WERI-Rb-1 (cell line): ENCODE measurements at regions not wholly inside any gene's neighbourhood (a gene's known extent, or its start where the extent isn't known, plus 50 kb on each side); places are given as distances from the start of the nearest gene placed in this dataset.

Experiments used
- DNase-seq: peaks from one replicate; pipeline ENCODE4 v3.0.0-alpha.2; 2020
- H3K27ac ChIP-seq: fragments of 250-450 bp; sonication (Bioruptor Pico); 2 replicates; pipeline ENCODE4 v1.5.1; 2020; ENCODE audit warnings: mild to moderate bottlenecking, moderate library complexity
- H3K27me3 ChIP-seq: fragments of 250-450 bp; sonication (Bioruptor Pico); 2 replicates; pipeline ENCODE4 v1.5.1; 2021; ENCODE audit warnings: mild to moderate bottlenecking, low read depth, moderate library complexity; ENCODE audit not compliant: insufficient read depth, severe bottlenecking
- H3K36me3 ChIP-seq: fragments of 250-450 bp; sonication (Bioruptor Pico); 2 replicates; pipeline ENCODE4 v1.5.1; 2020; ENCODE audit warnings: mild to moderate bottlenecking, moderate library complexity
- H3K4me3 ChIP-seq: 2 replicates; pipeline ENCODE4 v1.5.1; 2011; ENCODE audit warnings: low read depth, mild to moderate bottlenecking, control low read depth, low read length
- H3K9me3 ChIP-seq: fragments of 250-450 bp; sonication (Bioruptor Pico); 2 replicates; pipeline ENCODE4 v1.5.1; 2021; ENCODE audit warnings: mild to moderate bottlenecking, moderate library complexity; ENCODE audit not compliant: severe bottlenecking
- TF ChIP-seq, protein P1 (sequence below): IDR thresholded peaks from 2 replicates; pipeline ENCODE4 v1.5.1; 2011; ENCODE audit warnings: low read depth, mild to moderate bottlenecking, control low read depth, inconsistent platforms, low read length

DNA sequence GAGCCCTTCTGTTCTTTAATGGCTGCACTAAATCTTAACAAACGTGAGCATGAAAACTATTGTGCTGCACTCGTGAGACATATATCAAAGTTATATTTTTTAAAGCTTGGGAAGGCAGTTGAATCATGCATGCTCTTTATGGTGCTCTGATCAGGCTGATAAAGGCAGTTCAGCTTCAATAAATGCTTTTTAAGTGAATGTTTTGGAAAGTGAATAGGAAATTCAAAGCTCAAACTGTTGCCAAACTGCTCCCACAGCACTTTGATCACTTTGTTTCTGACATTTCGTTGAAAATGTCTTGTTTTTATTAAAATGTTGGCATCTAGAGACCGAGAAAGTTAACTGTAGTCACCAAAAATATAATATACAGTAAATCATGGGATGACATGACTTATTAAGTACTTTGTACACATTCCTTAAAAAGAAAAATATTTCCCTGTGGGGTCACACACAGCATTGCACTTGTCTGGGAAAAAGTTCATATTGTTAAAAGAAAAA lies 625.7 kb upstream of the PCDH9 start:
- TF ChIP-seq, protein P1, sequence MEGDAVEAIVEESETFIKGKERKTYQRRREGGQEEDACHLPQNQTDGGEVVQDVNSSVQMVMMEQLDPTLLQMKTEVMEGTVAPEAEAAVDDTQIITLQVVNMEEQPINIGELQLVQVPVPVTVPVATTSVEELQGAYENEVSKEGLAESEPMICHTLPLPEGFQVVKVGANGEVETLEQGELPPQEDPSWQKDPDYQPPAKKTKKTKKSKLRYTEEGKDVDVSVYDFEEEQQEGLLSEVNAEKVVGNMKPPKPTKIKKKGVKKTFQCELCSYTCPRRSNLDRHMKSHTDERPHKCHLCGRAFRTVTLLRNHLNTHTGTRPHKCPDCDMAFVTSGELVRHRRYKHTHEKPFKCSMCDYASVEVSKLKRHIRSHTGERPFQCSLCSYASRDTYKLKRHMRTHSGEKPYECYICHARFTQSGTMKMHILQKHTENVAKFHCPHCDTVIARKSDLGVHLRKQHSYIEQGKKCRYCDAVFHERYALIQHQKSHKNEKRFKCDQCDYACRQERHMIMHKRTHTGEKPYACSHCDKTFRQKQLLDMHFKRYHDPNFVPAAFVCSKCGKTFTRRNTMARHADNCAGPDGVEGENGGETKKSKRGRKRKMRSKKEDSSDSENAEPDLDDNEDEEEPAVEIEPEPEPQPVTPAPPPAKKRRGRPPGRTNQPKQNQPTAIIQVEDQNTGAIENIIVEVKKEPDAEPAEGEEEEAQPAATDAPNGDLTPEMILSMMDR, result no peak
- Histone ChIP-seq H3K4me3 (no peak overlapping the region), H3K27me3 (no peaks in the 10 kb centered on the region), H3K27ac (no peak overlapping the region), H3K36me3 (no peaks in the 10 kb centered on the region), H3K9me3 (no peaks in the 10 kb centered on the region)
- no peak for DNase-seq

DNA sequence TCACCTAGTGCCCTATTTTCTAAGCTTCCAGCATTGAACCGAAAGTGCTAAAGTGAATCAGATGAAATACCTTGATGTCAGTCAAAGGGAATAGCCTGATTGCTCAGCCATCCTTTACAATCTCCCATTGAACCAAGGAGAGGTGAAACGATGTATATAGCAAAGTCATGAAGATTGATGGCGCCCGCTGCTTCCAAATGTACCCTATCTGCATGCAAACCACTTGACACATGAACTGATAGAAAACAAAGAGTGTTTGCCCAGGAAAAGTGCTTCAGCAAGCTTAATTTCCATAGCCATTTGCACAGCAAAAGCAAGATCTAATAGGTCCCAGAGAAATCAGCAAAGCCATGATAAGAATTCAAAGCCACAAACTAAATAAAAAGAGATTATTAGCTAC lies 624.9 kb upstream of the PCDH9 start:
- Histone ChIP-seq H3K36me3 (no peaks in the 10 kb centered on the region), H3K27ac (no peak overlapping the region), H3K4me3 (no peak overlapping the region), H3K9me3 (no peaks in the 10 kb centered on the region), H3K27me3 (no peaks in the 10 kb centered on the region)
- TF ChIP-seq, protein P1, result no peak
- DNase-seq, result no peak

DNA sequence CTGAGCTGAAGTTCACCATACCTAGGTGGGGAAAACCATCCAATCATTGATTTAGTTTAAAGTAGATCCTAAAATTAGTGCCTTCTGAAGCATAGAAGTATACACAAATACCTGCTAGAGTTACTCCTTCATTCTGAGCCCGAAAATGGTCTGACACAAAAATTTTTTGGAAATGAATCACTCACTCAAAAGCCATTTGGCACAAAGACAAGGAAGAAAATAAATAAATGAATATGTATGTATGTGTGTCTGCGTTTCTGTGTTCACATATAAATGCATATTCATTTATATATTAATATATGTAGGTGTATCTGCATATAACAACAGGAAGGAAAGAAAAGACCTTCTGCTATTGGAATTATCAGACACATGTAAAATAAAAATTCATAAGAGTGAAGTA lies 614.4 kb upstream of the PCDH9 start:
- Histone ChIP-seq H3K27me3 (no peaks in the 10 kb centered on the region), H3K36me3 (no peaks in the 10 kb centered on the region), H3K27ac (no peak overlapping the region), H3K4me3 (no peak overlapping the region), H3K9me3 (no peaks in the 10 kb centered on the region)
- no peak for DNase-seq
- TF ChIP-seq, protein P1, result no peak

DNA sequence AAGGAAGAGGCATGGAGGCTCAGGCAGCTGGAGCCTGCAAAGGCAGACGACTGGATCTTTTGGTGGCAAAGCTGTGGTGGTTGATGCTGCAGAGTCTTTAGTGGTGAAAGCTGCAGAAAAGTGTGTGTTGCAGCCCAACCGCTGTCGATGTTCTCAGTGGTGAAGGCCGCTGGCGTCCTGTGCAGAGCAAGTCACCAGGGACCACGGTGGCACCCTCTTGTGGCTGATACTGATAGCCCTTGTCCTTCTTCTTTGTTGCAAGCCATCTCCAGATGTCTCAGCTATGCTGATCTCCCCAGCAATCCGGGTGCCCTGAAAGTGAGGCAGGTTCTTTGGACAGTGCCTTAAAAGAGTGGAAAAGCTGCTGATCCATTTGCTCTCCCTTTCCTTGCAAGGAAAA lies 610.9 kb upstream of the PCDH9 start:
- H3K27ac ChIP-seq, result no peak overlapping the region
- no peaks in the 10 kb centered on the region for H3K9me3 ChIP-seq
- TF ChIP-seq, protein P1, result no peak
- no peaks in the 10 kb centered on the region for H3K36me3 ChIP-seq
- no peaks in the 10 kb centered on the region for H3K27me3 ChIP-seq
- no peak for DNase-seq
- H3K4me3 ChIP-seq, result no peak overlapping the region

DNA sequence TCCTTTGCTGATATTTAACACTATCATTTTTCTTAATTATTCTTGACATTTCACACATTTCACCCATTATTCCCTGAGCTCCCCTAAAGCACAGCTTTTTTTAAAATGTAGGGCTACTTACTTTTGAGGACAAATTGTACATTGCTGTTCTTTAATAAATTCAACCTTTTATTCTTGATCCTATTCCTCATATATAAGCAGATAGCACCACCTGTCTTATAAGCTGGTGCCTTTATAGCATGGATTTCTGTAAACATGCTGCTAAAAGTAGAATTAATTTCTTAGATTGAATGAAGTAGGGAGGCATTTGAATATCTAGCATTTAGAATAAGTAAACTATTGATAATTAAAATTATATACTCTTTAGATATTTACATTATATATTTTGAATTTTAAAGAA lies 603.4 kb upstream of the PCDH9 start:
- no peaks in the 10 kb centered on the region for H3K27me3 ChIP-seq
- DNase-seq, result no peak
- no peaks in the 10 kb centered on the region for H3K36me3 ChIP-seq
- no peak overlapping the region for H3K27ac ChIP-seq
- H3K9me3 ChIP-seq, result no peaks in the 10 kb centered on the region
- TF ChIP-seq, protein P1, result no peak
- H3K4me3 ChIP-seq, result no peak overlapping the region

DNA sequence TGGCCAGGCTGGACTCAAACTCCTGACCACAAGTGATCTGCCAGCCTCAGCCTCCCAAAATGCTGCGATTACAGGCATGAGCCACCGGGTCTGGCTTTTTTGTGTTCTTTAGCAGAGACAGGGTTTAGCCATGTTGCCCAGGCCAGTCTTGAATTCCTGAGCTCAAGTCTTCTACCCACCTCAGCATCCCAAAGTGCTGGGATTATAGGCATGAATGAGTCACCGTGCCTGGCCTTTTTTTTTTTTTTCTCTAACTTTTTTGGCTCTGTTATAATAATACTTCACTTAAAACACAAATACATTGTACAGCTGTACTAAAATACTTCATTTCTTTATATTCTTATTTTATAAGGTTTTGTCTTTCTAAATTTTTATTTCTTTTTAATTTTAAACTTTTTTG lies 599.5 kb upstream of the PCDH9 start:
- H3K9me3 ChIP-seq, result no peaks in the 10 kb centered on the region
- no peaks in the 10 kb centered on the region for H3K27me3 ChIP-seq
- no peak overlapping the region for H3K4me3 ChIP-seq
- no peaks in the 10 kb centered on the region for H3K36me3 ChIP-seq
- no peak overlapping the region for H3K27ac ChIP-seq
- TF ChIP-seq, protein P1, result no peak
- no peak for DNase-seq
